Forelimb muscle (tissue), 1 donor: ENCODE measurements at regions not wholly inside any gene's neighbourhood (a gene's known extent, or its start where the extent isn't known, plus 50 kb on each side); places are given as distances from the start of the nearest gene placed in this dataset.

Experiments used
- DNase-seq: peaks from one replicate; pipeline ENCODE4 v3.0.0-alpha.2; 2013; ENCODE audit warnings: low read depth

GRCh38 chr3:164577667-164578210 lies 500.6 kb downstream of the SI start:
- DNase-seq: no peak

DNA sequence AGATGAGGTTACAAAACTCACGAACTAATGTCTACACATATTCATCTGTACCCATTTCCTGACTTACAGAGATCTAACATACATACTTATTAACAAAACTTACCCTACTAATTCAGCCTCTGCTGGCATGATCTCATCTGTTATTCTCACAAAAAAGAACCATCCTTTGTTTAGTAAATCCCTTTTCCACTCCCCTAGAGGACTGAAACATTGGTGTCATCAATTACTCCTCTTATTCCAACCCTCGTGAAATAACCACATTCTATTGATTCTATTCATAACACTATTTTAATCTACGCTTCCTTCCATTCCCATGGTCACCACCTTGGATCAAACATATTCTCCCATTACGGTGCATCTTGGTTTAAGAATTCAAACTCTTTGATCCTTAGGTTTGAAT lies 505.9 kb downstream of the SI start:
- DNase-seq: no peak

DNA sequence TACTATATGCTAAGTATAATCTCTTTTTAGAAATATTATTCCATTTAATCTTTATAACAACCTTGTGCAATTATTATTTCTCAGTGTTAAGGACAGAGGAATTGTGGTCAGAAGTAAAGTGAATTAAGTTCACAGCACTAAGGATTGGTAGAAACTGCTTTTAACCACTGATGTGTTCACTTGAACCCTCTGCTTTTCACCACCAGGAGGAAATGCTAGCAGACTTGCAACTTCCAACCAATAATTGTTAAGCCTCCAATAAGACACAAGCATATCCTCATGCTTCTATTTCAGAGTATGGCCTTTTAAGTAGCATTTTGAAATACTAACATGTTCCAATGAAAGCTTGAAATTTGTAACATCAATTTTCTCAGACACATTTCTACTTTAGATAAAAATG lies 527.4 kb downstream of the SI start:
- no peak for DNase-seq

- no peak for DNase-seq
Observed at GRCh38 chr3:164539215-164539614, 539.1 kb downstream of the SI start.

- no peak for DNase-seq
Observed at GRCh38 chr3:164537485-164537884, 540.8 kb downstream of the SI start.

DNA sequence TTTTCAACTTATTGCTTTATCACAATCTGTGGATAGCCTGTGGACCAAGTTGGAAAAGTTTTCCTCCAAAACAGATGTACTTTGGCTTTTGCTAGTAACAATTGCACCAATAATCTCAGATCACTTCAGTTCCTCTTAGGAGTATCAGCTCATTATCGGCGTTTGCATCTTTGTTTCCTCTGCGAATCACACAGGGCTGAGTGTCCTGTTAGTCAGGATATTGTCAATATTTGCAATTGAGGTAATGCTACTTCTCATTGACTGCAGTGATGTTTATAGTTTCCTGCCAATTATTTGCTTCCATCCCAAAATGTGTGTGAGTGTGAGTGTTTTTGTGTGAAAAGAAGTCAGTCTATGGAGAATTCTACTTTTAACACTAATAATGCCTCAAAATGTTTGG lies 545.0 kb downstream of the SI start:
- DNase-seq: no peak

GRCh38 chr3:164526250-164526649 lies 552.0 kb downstream of the SI start:
- DNase-seq: no peak

- DNase-seq: no peak
Observed at GRCh38 chr3:164524201-164524600, 554.1 kb downstream of the SI start.

DNA sequence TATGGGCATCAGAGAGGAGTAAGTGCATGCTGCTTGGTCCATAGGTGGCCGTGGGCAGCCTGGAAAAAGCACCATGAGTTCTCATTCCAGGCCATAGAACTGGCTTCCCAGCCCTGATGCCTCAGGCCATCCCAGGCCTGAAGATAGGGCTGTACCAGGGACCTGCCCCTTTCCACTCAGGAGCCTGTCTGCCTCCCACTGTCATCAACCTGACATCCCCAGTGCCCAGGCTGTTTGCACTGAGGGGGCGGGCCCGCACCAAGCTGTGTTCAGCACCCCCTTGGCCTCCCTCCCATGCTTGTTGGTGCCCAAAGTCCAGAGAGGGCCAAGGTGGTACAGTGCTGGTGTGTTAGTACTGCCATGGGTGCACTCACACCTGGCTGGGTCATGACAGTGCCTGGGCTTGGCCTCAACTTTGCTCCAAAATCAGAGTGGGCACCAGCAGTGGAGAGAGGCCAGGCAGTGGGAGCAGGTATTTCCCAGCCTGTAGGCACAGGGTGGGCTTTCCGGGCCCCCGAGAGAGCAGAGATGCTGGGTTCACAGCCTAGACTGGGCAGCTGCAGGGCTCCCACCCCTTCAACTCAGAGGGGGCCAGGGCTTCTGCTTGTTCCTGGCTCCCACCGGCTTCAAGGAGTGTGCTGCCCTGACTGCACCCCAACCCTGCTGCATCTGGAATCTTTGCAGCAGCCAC lies 556.1 kb downstream of the SI start:
- DNase-seq: no peak

GRCh38 chr3:164521644-164522043 lies 556.7 kb downstream of the SI start:
- no peak for DNase-seq

- DNase-seq: no peak
Observed at GRCh38 chr3:164521139-164521538, 557.2 kb downstream of the SI start.

DNA sequence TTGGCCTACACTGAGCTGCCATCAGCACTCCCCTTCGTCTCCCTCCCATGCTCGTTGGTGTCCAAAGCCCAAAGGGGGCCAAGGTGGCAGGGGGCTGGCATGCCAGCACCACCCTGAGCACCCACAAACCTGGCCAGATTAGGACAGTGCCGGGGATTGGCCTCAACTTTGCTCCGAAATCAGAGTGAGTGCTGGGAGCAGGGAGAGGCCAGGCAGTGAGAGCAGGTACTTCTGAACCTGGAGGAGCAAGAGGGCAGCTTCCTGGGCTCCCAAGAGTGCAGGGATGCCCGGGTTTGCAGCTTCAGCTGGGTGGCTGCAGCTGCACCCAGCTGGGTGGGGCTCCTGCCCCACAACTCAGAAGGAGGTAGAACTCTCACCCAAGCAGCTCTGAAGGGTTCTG lies 563.0 kb downstream of the SI start:
- no peak for DNase-seq

DNA sequence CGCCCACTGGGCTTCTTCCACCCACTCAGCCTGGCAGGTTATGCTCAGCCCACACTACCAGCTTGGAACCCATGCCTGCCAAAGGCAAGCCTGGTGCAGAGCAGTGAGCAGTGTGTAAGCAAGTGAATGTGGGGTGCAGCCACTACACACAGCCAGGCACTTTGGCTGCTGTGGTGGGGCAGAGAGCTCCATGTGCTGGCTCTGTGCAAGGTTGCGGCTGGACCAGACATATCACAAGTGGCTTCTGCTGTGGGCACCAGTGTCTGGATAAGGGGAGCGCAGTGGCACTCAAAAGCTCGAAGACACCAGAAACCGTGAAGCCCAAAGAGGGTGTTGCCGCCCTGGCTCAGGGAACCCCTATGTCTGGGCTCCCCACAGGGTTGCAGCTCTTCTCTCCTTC lies 563.7 kb downstream of the SI start:
- no peak for DNase-seq

- DNase-seq: no peak
Observed at GRCh38 chr3:164507886-164508285, 570.4 kb downstream of the SI start.

GRCh38 chr3:164498917-164499316 lies 579.4 kb downstream of the SI start:
- no peak for DNase-seq

GRCh38 chr3:164488893-164489292 lies 589.4 kb downstream of the SI start:
- no peak for DNase-seq

DNA sequence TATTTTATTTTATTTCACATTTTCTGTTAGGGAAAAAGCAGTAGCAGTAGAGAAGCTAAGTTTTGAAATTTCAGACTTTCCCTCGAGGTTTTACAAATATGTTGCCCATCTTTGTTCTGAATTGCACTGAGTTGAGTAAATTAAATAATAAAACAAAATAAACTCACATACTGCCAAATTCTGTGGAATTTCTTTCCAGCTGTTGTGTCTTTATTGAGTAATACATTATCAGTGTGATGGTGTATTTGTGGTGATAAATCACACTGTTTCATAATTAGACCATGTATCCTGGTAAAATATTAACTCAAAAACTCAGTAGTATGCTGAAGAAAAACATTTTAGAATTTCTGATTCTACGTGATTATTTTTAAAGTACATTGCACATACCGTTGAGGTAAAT lies 592.1 kb downstream of the SI start:
- DNase-seq: no peak

DNA sequence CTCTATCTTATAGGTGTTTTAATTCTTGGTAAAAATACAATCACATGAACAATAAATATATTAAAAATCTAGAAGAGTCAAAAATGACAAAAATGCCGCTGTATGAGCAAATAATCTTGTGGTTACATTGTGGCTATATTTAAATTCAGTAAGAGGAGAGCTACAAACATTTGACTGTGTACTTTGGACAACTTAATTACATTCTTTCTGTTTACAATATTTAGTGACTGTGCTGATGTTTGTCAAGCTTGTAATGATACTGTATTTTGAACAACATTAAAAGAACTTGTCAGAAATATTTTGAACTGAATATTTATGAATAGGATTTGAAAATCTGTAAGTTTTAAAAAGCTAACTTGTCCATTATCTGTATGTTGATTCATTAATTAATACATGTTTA lies 598.3 kb downstream of the SI start:
- no peak for DNase-seq

- no peak for DNase-seq
Observed at GRCh38 chr3:164479406-164479805, 598.9 kb downstream of the SI start.

- DNase-seq: no peak
Observed at GRCh38 chr3:164478323-164478722, 600.0 kb downstream of the SI start.

GRCh38 chr3:164477403-164477802 lies 600.9 kb downstream of the SI start:
- DNase-seq: no peak

- DNase-seq: no peak
Observed at GRCh38 chr3:164476631-164477030, 601.7 kb downstream of the SI start.

DNA sequence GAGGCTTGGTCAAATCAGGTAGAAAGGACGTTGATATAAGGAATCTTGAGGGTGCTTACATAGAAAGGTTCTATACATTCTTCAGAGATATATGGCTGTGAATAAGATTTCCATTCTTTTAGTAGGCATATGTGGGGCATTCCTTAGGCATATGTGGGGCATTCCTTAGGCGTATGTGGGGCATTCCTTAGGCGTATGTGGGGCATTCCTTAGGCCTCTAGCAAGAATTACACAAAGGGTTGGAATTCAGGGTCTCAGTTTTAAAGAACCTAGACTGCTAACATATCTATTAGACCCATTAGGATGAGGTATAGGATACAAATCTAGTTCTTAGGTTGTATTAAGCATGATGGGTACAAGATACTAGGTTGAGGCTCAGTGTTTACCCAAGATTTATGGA lies 607.8 kb downstream of the SI start:
- no peak for DNase-seq

- no peak for DNase-seq
Observed at GRCh38 chr3:164468055-164468454, 610.2 kb downstream of the SI start.
